HuH-7.5 (cell line): ENCODE measurements at regions not wholly inside any gene's neighbourhood (a gene's known extent, or its start where the extent isn't known, plus 50 kb on each side); places are given as distances from the start of the nearest gene placed in this dataset.
"Not testable (repeated sequence)": the region's sequence is repeated elsewhere in the genome, so short reads cannot be mapped to it uniquely, and the experiment has no call there.

Source experiments
- DNase-seq: peaks from one replicate; pipeline ENCODE4 v3.0.0; 2011; ENCODE audit warnings: low spot score

GRCh38 chr3:144754076-144754783, 782.6 kb downstream of the DIPK2A start:
- DNase-seq = no peak

GRCh38 chr3:144756704-144757440, 785.2 kb downstream of the DIPK2A start:
- DNase-seq = no peak

- no peak for DNase-seq
Measured at GRCh38 chr3:144760831-144761230, 789.2 kb downstream of the DIPK2A start.

- no peak for DNase-seq
Measured at GRCh38 chr3:144762091-144762490, 790.5 kb downstream of the DIPK2A start.

- no peak for DNase-seq
Measured at GRCh38 chr3:144763878-144764454, 792.3 kb downstream of the DIPK2A start.

GRCh38 chr3:144770281-144770680, 798.7 kb downstream of the DIPK2A start:
- no peak for DNase-seq

GRCh38 chr3:144770915-144771351, 799.3 kb downstream of the DIPK2A start:
- DNase-seq = no peak

GRCh38 chr3:144771381-144771870, 799.8 kb downstream of the DIPK2A start:
- DNase-seq = no peak

- DNase-seq = no peak
Measured at GRCh38 chr3:144772372-144772771, 800.7 kb downstream of the DIPK2A start.

- no peak for DNase-seq
Measured at GRCh38 chr3:144773350-144773749, 801.7 kb downstream of the DIPK2A start.

- DNase-seq = no peak
Measured at GRCh38 chr3:144774897-144775296, 803.3 kb downstream of the DIPK2A start.

GRCh38 chr3:144775551-144775950, 803.9 kb downstream of the DIPK2A start:
- DNase-seq = no peak

GRCh38 chr3:144777906-144778305, 806.3 kb downstream of the DIPK2A start:
- DNase-seq = no peak

GRCh38 chr3:144791034-144791433, 819.4 kb downstream of the DIPK2A start:
- DNase-seq = no peak

GRCh38 chr3:144801890-144802289, 830.3 kb downstream of the DIPK2A start:
- DNase-seq = no peak

- no peak for DNase-seq
Measured at GRCh38 chr3:144809380-144809779, 837.8 kb downstream of the DIPK2A start.

- DNase-seq = no peak
Measured at GRCh38 chr3:144810160-144810559, 838.5 kb downstream of the DIPK2A start.

GRCh38 chr3:144815655-144816054, 844.0 kb downstream of the DIPK2A start:
- DNase-seq = no peak

- no peak for DNase-seq
Measured at GRCh38 chr3:144816323-144816722, 844.7 kb downstream of the DIPK2A start.

GRCh38 chr3:144818973-144819372, 847.4 kb downstream of the DIPK2A start:
- no peak for DNase-seq

GRCh38 chr3:144820232-144820631, 848.6 kb downstream of the DIPK2A start:
- DNase-seq = not testable (repeated sequence)

- no peak for DNase-seq
Measured at GRCh38 chr3:144820726-144821125, 849.1 kb downstream of the DIPK2A start.

- no peak for DNase-seq
Measured at GRCh38 chr3:144821583-144821982, 850.0 kb downstream of the DIPK2A start.
